ENCODE measurements at regions not wholly inside any gene's neighbourhood (a gene's known extent, or its start where the extent isn't known, plus 50 kb on each side); places are given as distances from the start of the nearest gene placed in this dataset.

GRCh38 chr4:14864365-14865030 lies 137.8 kb upstream of the CPEB2 start (continued):
- TF ChIP-seq RBBP5 (IDR thresholded peaks at IDR 0.05; ENCODE audit: borderline replicate concordance, low read depth, low read length) (no peak), TEAD4 (IDR thresholded peaks at IDR 0.05; ENCODE audit: low read depth, low read length) (no peak), ZNF274 (IDR thresholded peaks at IDR 0.05; ENCODE audit: borderline replicate concordance, extremely low read depth, low read length) (no peak), RFX5 (IDR thresholded peaks at IDR 0.05; ENCODE audit: borderline replicate concordance, low read depth, low read length) (no peak), TCF12 (IDR thresholded peaks at IDR 0.05; ENCODE audit: low read depth, low read length) (no peak)

All from H1 (cell line).